Ishikawa (cell line): ENCODE measurements at regions not wholly inside any gene's neighbourhood (a gene's known extent, or its start where the extent isn't known, plus 50 kb on each side); places are given as distances from the start of the nearest gene placed in this dataset.
A peak's percentile ranks its signal among the peaks of the same experiment; 100 is the strongest.

Experiments used
- CREB1 ChIP-seq: IDR thresholded peaks from 2 replicates; pipeline ENCODE4 v1.6.1; 2012; ENCODE audit warnings: low read depth
- EGR1 ChIP-seq: IDR thresholded peaks from 2 replicates; pipeline ENCODE4 v1.6.1; 2012
- EP300 ChIP-seq: IDR thresholded peaks from 2 replicates; pipeline ENCODE4 v1.6.1; 2012; ENCODE audit warnings: borderline replicate concordance
- FOXM1 ChIP-seq: IDR thresholded peaks from 2 replicates; pipeline ENCODE4 v1.6.1; 2012; ENCODE audit warnings: low read depth, borderline replicate concordance
- MAX ChIP-seq: IDR thresholded peaks from 2 replicates; pipeline ENCODE4 v1.6.1; 2012
- NFIC ChIP-seq: IDR thresholded peaks from 2 replicates; pipeline ENCODE4 v1.6.1; 2012
- RAD21 ChIP-seq: IDR thresholded peaks from 2 replicates; pipeline ENCODE4 v1.6.1; 2012; ENCODE audit warnings: low read depth
- TAF1 ChIP-seq: IDR thresholded peaks from 2 replicates; pipeline ENCODE4 v1.6.1; 2012; ENCODE audit warnings: low read depth, mild to moderate bottlenecking
- TCF12 ChIP-seq: IDR thresholded peaks from 2 replicates; pipeline ENCODE4 v1.6.1; 2012; ENCODE audit warnings: low read depth
- TEAD4 ChIP-seq: IDR thresholded peaks from 2 replicates; pipeline ENCODE4 v1.6.1; 2012
- YY1 ChIP-seq: IDR thresholded peaks from 2 replicates; pipeline ENCODE4 v1.6.1; 2012; ENCODE audit warnings: low read depth
- ZBTB7A ChIP-seq: IDR thresholded peaks from 2 replicates; pipeline ENCODE4 v1.6.1; 2012; ENCODE audit warnings: low read depth
- TF ChIP-seq, protein P1 (sequence below): IDR thresholded peaks from 2 replicates; pipeline ENCODE4 v1.6.1; 2012
- TF ChIP-seq, protein P2 (sequence below): IDR thresholded peaks from 2 replicates; pipeline ENCODE4 v1.6.1; 2012; ENCODE audit warnings: low read depth, mild to moderate bottlenecking

- no peak for TF ChIP-seq EP300
- TF ChIP-seq, protein P1, sequence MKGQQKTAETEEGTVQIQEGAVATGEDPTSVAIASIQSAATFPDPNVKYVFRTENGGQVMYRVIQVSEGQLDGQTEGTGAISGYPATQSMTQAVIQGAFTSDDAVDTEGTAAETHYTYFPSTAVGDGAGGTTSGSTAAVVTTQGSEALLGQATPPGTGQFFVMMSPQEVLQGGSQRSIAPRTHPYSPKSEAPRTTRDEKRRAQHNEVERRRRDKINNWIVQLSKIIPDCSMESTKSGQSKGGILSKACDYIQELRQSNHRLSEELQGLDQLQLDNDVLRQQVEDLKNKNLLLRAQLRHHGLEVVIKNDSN = no peak
- TF ChIP-seq TCF12 = no peak
- TF ChIP-seq FOXM1 = no peak
- no peak for TF ChIP-seq EGR1
- TF ChIP-seq YY1 = no peak
Measured at GRCh38 chr1:220356981-220357850, 85.0 kb upstream of the RAB3GAP2 start.

GRCh38 chr1:220353229-220354012, 81.2 kb upstream of the RAB3GAP2 start:
- TF ChIP-seq CREB1 (no peak), RAD21 (no peak), ZBTB7A (no peak), YY1 (no peak), EGR1 (no peak), TAF1 (no peak), MAX (no peak)
- TF ChIP-seq, protein P2, sequence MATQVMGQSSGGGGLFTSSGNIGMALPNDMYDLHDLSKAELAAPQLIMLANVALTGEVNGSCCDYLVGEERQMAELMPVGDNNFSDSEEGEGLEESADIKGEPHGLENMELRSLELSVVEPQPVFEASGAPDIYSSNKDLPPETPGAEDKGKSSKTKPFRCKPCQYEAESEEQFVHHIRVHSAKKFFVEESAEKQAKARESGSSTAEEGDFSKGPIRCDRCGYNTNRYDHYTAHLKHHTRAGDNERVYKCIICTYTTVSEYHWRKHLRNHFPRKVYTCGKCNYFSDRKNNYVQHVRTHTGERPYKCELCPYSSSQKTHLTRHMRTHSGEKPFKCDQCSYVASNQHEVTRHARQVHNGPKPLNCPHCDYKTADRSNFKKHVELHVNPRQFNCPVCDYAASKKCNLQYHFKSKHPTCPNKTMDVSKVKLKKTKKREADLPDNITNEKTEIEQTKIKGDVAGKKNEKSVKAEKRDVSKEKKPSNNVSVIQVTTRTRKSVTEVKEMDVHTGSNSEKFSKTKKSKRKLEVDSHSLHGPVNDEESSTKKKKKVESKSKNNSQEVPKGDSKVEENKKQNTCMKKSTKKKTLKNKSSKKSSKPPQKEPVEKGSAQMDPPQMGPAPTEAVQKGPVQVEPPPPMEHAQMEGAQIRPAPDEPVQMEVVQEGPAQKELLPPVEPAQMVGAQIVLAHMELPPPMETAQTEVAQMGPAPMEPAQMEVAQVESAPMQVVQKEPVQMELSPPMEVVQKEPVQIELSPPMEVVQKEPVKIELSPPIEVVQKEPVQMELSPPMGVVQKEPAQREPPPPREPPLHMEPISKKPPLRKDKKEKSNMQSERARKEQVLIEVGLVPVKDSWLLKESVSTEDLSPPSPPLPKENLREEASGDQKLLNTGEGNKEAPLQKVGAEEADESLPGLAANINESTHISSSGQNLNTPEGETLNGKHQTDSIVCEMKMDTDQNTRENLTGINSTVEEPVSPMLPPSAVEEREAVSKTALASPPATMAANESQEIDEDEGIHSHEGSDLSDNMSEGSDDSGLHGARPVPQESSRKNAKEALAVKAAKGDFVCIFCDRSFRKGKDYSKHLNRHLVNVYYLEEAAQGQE = no peak

- TF ChIP-seq, protein P2 = no peak
- TF ChIP-seq ZBTB7A (no peak), EGR1 (no peak), YY1 (no peak), TAF1 (no peak), TEAD4 (no peak), FOXM1 (no peak)
Measured at GRCh38 chr1:220348211-220348610, 76.0 kb upstream of the RAB3GAP2 start.

- TF ChIP-seq NFIC (peak; percentile 75), MAX (no peak)
Measured at GRCh38 chr1:220347654-220348175, 75.5 kb upstream of the RAB3GAP2 start.

DNA sequence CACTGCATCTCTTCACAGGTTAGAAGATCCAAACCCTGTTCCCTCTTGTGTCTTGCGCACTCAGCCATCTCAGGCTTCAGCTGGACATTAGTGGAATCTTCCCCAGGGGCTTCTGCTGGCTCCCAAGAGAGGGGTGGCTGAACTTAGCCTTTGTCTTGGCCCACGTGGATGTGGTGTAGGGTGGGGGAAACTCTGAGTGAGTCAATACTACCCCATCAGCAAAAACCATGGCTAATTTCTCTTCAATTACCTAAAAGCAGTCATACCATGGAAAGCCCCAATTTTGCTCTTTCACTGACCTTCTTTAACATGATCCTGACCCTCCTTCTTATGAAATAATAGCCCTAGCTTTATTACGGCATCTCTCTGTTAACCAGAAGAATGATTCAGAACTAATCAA, 72.5 kb upstream of the RAB3GAP2 start:
- TF ChIP-seq FOXM1 (no peak), EGR1 (no peak)
- TF ChIP-seq, protein P1 = no peak

- no peak for TF ChIP-seq TAF1
- no peak for TF ChIP-seq TCF12
Measured at GRCh38 chr1:220342853-220343252, 70.6 kb upstream of the RAB3GAP2 start.

GRCh38 chr1:220341126-220341525, 68.9 kb upstream of the RAB3GAP2 start:
- TF ChIP-seq EGR1 (no peak), CREB1 (no peak), NFIC (no peak), YY1 (no peak), EP300 (no peak), TAF1 (no peak), ZBTB7A (no peak), TCF12 (no peak)
- TF ChIP-seq, protein P1 = no peak
